ENCODE measurements at regions not wholly inside any gene's neighbourhood (a gene's known extent, or its start where the extent isn't known, plus 50 kb on each side); places are given as distances from the start of the nearest gene placed in this dataset.

DNA sequence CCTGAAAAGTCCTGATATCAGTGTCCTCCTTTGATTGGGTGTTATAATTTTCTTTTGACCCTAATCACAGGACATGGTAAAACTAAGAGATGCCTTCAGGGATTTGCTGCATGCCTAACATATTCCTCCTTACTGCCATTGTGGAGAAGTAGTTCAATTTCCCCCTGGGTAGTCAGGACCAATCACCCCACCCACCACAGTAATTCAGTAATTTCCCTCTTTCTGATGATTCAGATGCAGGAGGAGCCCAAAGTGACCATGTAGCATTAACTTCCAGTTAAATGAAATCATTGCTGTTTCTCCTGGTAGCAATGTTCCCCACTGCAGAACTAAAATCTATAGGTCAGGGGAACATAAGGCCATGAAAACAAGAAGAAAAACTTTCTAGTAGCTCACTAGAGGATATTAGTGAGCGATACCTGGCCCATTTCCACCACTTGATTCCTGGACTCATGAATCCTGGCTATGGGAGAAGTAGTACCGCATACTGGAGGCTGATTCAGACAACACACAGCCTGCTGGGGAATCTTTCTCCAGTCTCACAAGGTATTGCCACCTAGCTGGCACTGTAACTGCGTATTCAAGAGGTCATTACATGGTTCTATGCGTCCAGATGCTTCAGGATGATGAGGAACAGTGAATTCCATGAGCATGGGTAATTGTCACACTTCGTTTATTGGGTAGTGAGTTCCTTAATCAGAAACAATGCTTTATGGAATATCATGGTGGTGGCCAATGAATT, 561.2 kb downstream of the HAO1 start:
- DNase-seq = no peak
- no peaks in the 10 kb centered on the region for H3K9me3 ChIP-seq
- H3K27me3 ChIP-seq = no peaks in the 10 kb centered on the region
- intact Hi-C loops (cut with DNase I; ENCODE audit: low total_unique reads) = no loop called here
- H3K4me3 ChIP-seq = no peak overlapping the region
- TF ChIP-seq POLR2A (IDR thresholded peaks at IDR 0.05) = no peak
- TF ChIP-seq, protein P1, sequence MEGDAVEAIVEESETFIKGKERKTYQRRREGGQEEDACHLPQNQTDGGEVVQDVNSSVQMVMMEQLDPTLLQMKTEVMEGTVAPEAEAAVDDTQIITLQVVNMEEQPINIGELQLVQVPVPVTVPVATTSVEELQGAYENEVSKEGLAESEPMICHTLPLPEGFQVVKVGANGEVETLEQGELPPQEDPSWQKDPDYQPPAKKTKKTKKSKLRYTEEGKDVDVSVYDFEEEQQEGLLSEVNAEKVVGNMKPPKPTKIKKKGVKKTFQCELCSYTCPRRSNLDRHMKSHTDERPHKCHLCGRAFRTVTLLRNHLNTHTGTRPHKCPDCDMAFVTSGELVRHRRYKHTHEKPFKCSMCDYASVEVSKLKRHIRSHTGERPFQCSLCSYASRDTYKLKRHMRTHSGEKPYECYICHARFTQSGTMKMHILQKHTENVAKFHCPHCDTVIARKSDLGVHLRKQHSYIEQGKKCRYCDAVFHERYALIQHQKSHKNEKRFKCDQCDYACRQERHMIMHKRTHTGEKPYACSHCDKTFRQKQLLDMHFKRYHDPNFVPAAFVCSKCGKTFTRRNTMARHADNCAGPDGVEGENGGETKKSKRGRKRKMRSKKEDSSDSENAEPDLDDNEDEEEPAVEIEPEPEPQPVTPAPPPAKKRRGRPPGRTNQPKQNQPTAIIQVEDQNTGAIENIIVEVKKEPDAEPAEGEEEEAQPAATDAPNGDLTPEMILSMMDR (IDR thresholded peaks at IDR 0.05 in 4 of 5, conservative IDR thresholded peaks at IDR 0.05 in 1 of 5) = no peak
- ATAC-seq = no peak
- H3K27ac ChIP-seq = no peak overlapping the region
- in situ Hi-C loops (cut with MboI; ENCODE audit: low sequenced_read_pairs in 4 of 4) = no loop called here
- H3K36me3 ChIP-seq = no peaks in the 10 kb centered on the region
- no peaks in the 10 kb centered on the region for H3K4me1 ChIP-seq

DNA sequence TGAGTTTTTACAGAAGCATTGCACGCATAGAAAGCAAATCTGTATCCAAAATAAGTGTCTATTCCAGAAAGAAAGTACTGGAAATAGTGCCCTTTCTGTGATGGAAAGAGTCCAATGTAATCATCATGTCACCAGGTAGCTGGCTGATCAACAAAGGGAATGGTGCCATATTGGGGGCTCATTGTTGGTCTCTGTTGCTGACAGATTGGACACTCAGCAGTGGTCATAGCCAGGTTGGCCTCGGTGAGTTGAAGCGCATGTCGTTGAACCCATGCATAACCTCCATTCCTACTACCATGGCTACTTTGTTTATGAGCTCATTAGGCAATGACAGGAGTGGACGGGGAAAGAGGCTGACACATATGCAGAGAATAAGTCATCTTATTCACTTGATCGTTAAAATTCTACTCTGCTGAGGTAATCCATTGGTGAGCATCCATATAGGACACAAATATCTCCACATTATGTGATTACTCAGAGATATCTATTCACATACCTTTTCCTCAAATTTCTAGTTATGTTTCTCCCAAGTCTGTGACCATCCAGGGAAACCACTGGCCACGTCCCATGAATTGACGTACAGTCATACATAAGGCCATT, 560.5 kb downstream of the HAO1 start:
- H3K4me3 ChIP-seq = no peak overlapping the region
- H3K36me3 ChIP-seq = no peaks in the 10 kb centered on the region
- H3K27ac ChIP-seq = no peak overlapping the region
- ATAC-seq (no peak), DNase-seq (no peak)
- in situ Hi-C loops (cut with MboI; ENCODE audit: low sequenced_read_pairs in 4 of 4) = no loop called here
- no peaks in the 10 kb centered on the region for H3K9me3 ChIP-seq
- H3K4me1 ChIP-seq = no peaks in the 10 kb centered on the region
- intact Hi-C loops (cut with DNase I; ENCODE audit: low total_unique reads) = no loop called here
- TF ChIP-seq POLR2A (IDR thresholded peaks at IDR 0.05) = no peak
- TF ChIP-seq, protein P1 (IDR thresholded peaks at IDR 0.05 in 4 of 5, conservative IDR thresholded peaks at IDR 0.05 in 1 of 5) = no peak
- H3K27me3 ChIP-seq = no peaks in the 10 kb centered on the region

DNA sequence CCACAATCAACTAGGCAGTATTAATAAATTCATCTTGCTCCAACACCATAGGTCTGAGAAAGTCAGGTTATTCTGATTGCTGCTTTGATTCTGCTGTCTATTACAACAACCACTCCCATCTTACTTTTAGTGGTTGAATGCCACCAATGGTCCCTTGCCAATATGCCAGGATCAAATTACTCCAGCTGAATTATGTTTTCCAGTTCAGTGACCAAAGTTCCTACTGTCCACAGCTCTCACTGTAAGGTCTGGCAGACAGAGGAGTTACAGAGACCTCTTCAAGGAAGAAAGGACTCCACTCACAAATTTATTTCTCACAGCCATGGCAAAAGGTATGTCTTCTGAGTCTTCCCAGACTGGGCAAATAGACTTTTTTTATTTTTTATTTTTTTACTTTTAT, 557.0 kb downstream of the HAO1 start:
- Histone ChIP-seq H3K27ac (no peak overlapping the region), H3K9me3 (no peaks in the 10 kb centered on the region), H3K27me3 (no peaks in the 10 kb centered on the region), H3K4me3 (no peak overlapping the region), H3K4me1 (no peaks in the 10 kb centered on the region), H3K36me3 (no peaks in the 10 kb centered on the region)
- no peak for TF ChIP-seq POLR2A (IDR thresholded peaks at IDR 0.05)
- TF ChIP-seq, protein P1 (IDR thresholded peaks at IDR 0.05 in 4 of 5, conservative IDR thresholded peaks at IDR 0.05 in 1 of 5) = no peak
- intact Hi-C loops (cut with DNase I; ENCODE audit: low total_unique reads) (no loop called here), in situ Hi-C loops (cut with MboI; ENCODE audit: low sequenced_read_pairs in 4 of 4) (no loop called here)
- ATAC-seq = no peak
- DNase-seq = no peak

DNA sequence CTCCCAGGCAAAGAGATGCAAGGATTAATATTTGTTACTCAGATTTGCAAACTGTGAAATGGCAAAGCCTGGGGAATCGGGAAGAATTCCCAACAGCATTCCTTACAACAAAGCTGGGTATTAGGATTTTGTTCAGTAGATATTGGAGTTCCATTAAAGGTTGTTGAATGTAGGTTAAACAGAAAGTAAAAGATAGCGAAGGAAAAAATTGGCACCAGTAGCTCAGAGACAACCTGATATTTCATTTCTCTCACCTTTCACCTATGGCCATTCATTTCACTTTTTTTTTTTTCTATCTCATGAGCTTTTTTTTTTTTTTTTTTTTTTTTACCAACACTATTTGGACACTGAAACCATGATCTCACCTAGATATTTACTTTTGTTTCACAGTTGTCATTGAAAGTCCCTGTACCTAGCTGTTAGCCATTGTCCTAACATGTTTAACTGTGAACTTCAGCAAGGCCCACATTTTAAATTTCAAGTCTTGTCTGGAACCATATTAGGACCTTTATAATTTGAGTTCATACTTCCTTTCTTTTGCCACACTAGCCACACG, 552.5 kb downstream of the HAO1 start:
- Histone ChIP-seq H3K27ac (no peak overlapping the region), H3K4me3 (no peak overlapping the region), H3K4me1 (no peaks in the 10 kb centered on the region), H3K27me3 (no peaks in the 10 kb centered on the region), H3K36me3 (no peaks in the 10 kb centered on the region), H3K9me3 (no peaks in the 10 kb centered on the region)
- ATAC-seq (no peak), DNase-seq (no peak)
- TF ChIP-seq POLR2A (IDR thresholded peaks at IDR 0.05) = no peak
- TF ChIP-seq, protein P1 (IDR thresholded peaks at IDR 0.05 in 4 of 5, conservative IDR thresholded peaks at IDR 0.05 in 1 of 5) = no peak
- intact Hi-C loops (cut with DNase I; ENCODE audit: low total_unique reads) (no loop called here), in situ Hi-C loops (cut with MboI; ENCODE audit: low sequenced_read_pairs in 4 of 4) (no loop called here)
